GM18907 (cell line): ENCODE measurements at regions not wholly inside any gene's neighbourhood (a gene's known extent, or its start where the extent isn't known, plus 50 kb on each side); places are given as distances from the start of the nearest gene placed in this dataset.
"Not testable (repeated sequence)": the region's sequence is repeated elsewhere in the genome, so short reads cannot be mapped to it uniquely, and the experiment has no call there.

ENCODE experiments used
- ATAC-seq: cut with Tn5 transposase; IDR thresholded peaks from one replicate; pipeline ENCODE4 v1.9.1; 2021; ENCODE audit warnings: mild to moderate bottlenecking, moderate library complexity; ENCODE audit not compliant: unreplicated experiment

- ATAC-seq: no peak
Observed at GRCh38 chr4:177796841-177797240, 354.6 kb upstream of the AGA start.

- no peak for ATAC-seq
Observed at GRCh38 chr4:177798161-177798560, 355.9 kb upstream of the AGA start.

GRCh38 chr4:177802162-177802561, 359.9 kb upstream of the AGA start:
- ATAC-seq: no peak

GRCh38 chr4:177802661-177803060, 360.4 kb upstream of the AGA start:
- ATAC-seq: no peak

GRCh38 chr4:177803151-177803550, 360.9 kb upstream of the AGA start:
- ATAC-seq: no peak

- no peak for ATAC-seq
Observed at GRCh38 chr4:177809791-177810190, 367.6 kb upstream of the AGA start.

GRCh38 chr4:177810220-177810619, 368.0 kb upstream of the AGA start:
- no peak for ATAC-seq

- ATAC-seq: not testable (repeated sequence)
Observed at GRCh38 chr4:177818392-177818791, 376.2 kb upstream of the AGA start.

- ATAC-seq: no peak
Observed at GRCh38 chr4:177826973-177827372, 384.7 kb upstream of the AGA start.

GRCh38 chr4:177841258-177841657, 399.0 kb upstream of the AGA start:
- ATAC-seq: no peak

- no peak for ATAC-seq
Observed at GRCh38 chr4:177853229-177853628, 411.0 kb upstream of the AGA start.

GRCh38 chr4:177855507-177856197, 413.4 kb upstream of the AGA start:
- ATAC-seq: no peak

GRCh38 chr4:177860171-177860570, 417.9 kb upstream of the AGA start:
- ATAC-seq: no peak

GRCh38 chr4:177861551-177862094, 419.4 kb upstream of the AGA start:
- ATAC-seq: no peak

GRCh38 chr4:177862541-177863176, 420.4 kb upstream of the AGA start:
- ATAC-seq: no peak

- no peak for ATAC-seq
Observed at GRCh38 chr4:177879851-177880250, 437.6 kb upstream of the AGA start.

- ATAC-seq: no peak
Observed at GRCh38 chr4:177895136-177895535, 452.9 kb upstream of the AGA start.

GRCh38 chr4:177901786-177902185, 459.5 kb upstream of the AGA start:
- no peak for ATAC-seq

GRCh38 chr4:177902386-177902785, 460.1 kb upstream of the AGA start:
- ATAC-seq: no peak

- ATAC-seq: no peak
Observed at GRCh38 chr4:177907736-177908424, 465.6 kb upstream of the AGA start.

- no peak for ATAC-seq
Observed at GRCh38 chr4:177921715-177922114, 479.5 kb upstream of the AGA start.

GRCh38 chr4:177923888-177924287, 481.7 kb upstream of the AGA start:
- ATAC-seq: no peak
